ENCODE measurements at regions not wholly inside any gene's neighbourhood (a gene's known extent, or its start where the extent isn't known, plus 50 kb on each side); places are given as distances from the start of the nearest gene placed in this dataset.

- Mint-ChIP-seq H3K9me3 (ENCODE audit: low read depth) (no peaks in the 10 kb centered on the region), H3K4me1 (no peaks in the 10 kb centered on the region), H3K27ac (no peak overlapping the region), H3K36me3 (ENCODE audit: low read depth) (no peaks in the 10 kb centered on the region), H3K27me3 (peaks cover 16% of the 10 kb centered on the region), H3K4me3 (no peak overlapping the region)
- intact Hi-C loops (cut with DNase I, micrococcal nuclease), result no loop called here
- ChIA-PET POLR2A (no interaction called here), CTCF (no interaction called here)
- DNase-seq, result no peak
- no peak for ATAC-seq
These were observed 57.8 kb downstream of the PRLHR start for GRCh38 chr10:118537623-118538022.

DNA sequence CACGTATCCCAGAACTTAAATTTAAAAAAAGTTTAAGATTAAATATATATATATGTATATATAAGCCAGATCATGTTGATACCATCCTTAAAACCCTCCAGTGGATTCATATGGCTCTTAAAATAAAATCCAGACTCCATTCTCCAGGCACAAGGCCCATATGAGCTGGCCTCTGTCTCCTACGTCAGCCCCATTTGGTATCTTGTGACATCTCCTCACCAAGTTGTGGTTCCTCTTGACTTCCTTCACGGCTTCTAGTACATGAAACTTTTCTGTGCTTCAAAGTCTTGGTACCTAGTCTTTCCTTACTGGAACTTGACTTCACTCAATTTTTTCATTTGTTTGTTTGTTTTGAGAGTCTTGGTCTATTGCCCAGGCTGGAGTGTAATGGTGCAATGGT is 61.3 kb downstream of the PRLHR start:
- peaks cover 7% of the 10 kb centered on the region for H3K27me3 Mint-ChIP-seq
- H3K4me1 Mint-ChIP-seq, result peaks cover 2% of the 10 kb centered on the region
- H3K4me3 Mint-ChIP-seq, result no peak overlapping the region
- DNase-seq, result no peak
- CTCF ChIA-PET, result interaction anchor here (1.2 kb wide), 1 partner anchor 294 kb away, joined by 3 read pairs; no protein-coding TSS in a partner anchor
- H3K27ac Mint-ChIP-seq, result no peak overlapping the region
- H3K36me3 Mint-ChIP-seq (ENCODE audit: low read depth), result no peaks in the 10 kb centered on the region
- no peak for ATAC-seq
- intact Hi-C loops (cut with DNase I, micrococcal nuclease), result no loop called here
- H3K9me3 Mint-ChIP-seq (ENCODE audit: low read depth), result no peaks in the 10 kb centered on the region
- POLR2A ChIA-PET, result no interaction called here

- CTCF ChIA-PET, result no interaction called here
- Mint-ChIP-seq H3K27ac (no peak overlapping the region), H3K9me3 (ENCODE audit: low read depth) (no peaks in the 10 kb centered on the region), H3K4me1 (peaks cover 2% of the 10 kb centered on the region), H3K4me3 (no peak overlapping the region), H3K27me3 (peaks cover 4% of the 10 kb centered on the region), H3K36me3 (ENCODE audit: low read depth) (no peaks in the 10 kb centered on the region)
- POLR2A ChIA-PET, result no interaction called here
- no peak for DNase-seq
- no peak for ATAC-seq
- intact Hi-C loops (cut with DNase I, micrococcal nuclease), result no loop called here
These were observed 64.2 kb downstream of the PRLHR start for GRCh38 chr10:118531105-118531852.

DNA sequence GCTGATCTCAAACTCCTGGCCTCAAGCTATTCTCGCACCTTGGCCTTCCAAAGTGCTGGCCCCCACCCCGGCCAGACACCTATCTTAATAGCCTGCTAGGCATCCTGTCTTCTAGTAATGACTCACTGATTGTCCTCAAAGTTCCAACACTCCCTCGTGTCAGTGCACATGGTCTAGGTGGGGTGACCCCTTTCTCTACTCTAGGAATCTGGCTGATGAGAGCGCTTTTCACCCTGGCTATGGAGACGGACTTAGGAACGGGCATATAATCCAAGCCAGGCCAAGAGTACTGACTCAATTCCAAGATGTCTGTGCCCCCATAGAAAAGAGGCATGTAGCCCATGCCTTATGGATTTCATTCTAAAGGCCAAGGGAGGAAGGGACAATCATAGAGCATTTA is 67.0 kb downstream of the PRLHR start:
- Mint-ChIP-seq H3K4me3 (no peak overlapping the region), H3K9me3 (ENCODE audit: low read depth) (no peaks in the 10 kb centered on the region), H3K27ac (no peak overlapping the region), H3K4me1 (peaks cover 2% of the 10 kb centered on the region), H3K27me3 (peaks cover 8% of the 10 kb centered on the region), H3K36me3 (ENCODE audit: low read depth) (no peaks in the 10 kb centered on the region)
- no peak for ATAC-seq
- intact Hi-C loops (cut with DNase I, micrococcal nuclease), result no loop called here
- ChIA-PET CTCF (no interaction called here), POLR2A (no interaction called here)
- DNase-seq, result no peak

- no peak for ATAC-seq
- CTCF ChIA-PET, result interaction anchor here (1.5 to 1.6 kb wide), 2 partner anchors 19 to 20 kb away, joined by 3 to 4 read pairs; no protein-coding TSS in a partner anchor
These were observed 71.7 kb downstream of the PRLHR start for GRCh38 chr10:118523775-118524174.

DNA sequence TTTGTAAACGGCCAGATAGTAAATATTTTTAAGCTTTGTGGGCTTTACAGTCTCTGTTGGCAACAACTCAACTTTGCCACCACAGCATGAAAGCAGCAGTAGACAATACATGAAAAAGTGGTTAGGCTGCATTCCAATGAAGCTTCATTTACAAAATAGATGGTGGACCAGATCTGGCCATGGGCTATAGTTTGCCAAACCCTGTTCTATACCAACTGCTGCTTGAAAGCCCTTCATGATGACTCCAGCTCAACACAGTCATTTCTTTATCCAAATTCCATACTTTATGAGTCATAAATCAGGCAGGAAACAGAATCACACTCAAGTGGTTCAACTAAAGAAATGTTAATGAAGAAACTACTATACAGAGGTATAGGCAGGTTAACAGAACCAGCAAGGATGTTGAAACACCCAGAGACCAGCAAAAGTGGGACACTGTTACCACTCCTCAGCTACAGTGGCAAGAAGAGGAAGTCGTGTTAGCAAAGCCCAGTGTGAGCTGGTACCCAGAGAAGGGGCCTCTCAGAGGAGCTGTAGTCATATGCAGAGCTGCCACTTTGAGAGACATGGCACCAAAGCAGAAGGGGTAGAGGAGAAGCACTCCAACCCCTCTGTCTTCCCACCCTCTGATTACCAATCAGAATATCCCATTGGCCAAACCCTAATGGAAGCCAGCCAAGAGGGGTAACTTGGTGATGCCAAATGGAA is 72.5 kb downstream of the PRLHR start:
- no peaks in the 10 kb centered on the region for H3K4me1 Mint-ChIP-seq
- intact Hi-C loops (cut with DNase I, micrococcal nuclease), result no loop called here
- no peaks in the 10 kb centered on the region for H3K36me3 Mint-ChIP-seq (ENCODE audit: low read depth)
- ChIA-PET POLR2A (no interaction called here), CTCF (no interaction called here)
- H3K4me3 Mint-ChIP-seq, result no peak overlapping the region
- H3K9me3 Mint-ChIP-seq (ENCODE audit: low read depth), result peaks cover 2% of the 10 kb centered on the region
- ATAC-seq (peak; percentile 30), DNase-seq (no peak)
- peaks cover 16% of the 10 kb centered on the region for H3K27me3 Mint-ChIP-seq
- no peak overlapping the region for H3K27ac Mint-ChIP-seq

More at GRCh38 chr10:118523775-118524174, 71.7 kb downstream of the PRLHR start:
- no peaks in the 10 kb centered on the region for H3K36me3 Mint-ChIP-seq (ENCODE audit: low read depth)
- H3K4me1 Mint-ChIP-seq, result no peaks in the 10 kb centered on the region
- H3K4me3 Mint-ChIP-seq, result no peak overlapping the region
- POLR2A ChIA-PET, result no interaction called here
- no peaks in the 10 kb centered on the region for H3K9me3 Mint-ChIP-seq (ENCODE audit: low read depth)
- no peak overlapping the region for H3K27ac Mint-ChIP-seq
- intact Hi-C loops (cut with DNase I, micrococcal nuclease), result no loop called here
- no peak for DNase-seq
- H3K27me3 Mint-ChIP-seq, result peaks cover 16% of the 10 kb centered on the region

DNA sequence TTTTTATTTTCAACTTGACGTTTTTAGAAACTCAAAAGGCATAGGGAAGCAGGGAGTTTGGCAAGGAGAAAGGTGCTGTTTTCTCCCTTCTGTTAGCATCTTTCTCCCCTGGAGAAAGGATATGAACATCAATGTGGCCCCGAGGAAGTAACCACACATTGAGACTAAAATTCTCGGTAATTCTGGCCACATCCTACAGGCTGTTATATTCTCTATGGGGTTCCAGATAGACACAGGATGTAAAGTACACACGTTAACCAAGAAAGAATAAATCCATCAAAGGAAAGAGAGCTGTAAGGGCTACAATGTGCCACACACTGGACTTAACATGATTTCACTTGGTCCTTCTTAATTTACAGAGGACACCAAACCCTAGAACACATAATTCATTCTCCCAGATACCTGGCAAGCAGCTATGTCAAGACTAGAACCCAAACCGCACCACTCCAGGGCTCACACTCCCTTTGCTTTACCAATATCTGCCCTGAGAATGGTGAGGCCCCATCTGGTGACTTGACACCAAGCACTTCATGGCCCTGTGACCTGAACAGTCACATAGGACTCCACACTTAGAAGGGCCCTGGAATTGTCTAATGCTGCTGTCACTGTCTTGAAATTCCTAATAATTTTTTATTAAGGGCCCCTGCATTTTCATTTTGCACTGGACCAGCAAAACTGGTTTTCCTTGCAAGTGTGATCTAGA is 73.9 kb downstream of the PRLHR start:
- peaks cover 2% of the 10 kb centered on the region for H3K9me3 Mint-ChIP-seq (ENCODE audit: low read depth)
- no peak overlapping the region for H3K4me3 Mint-ChIP-seq
- H3K4me1 Mint-ChIP-seq, result no peaks in the 10 kb centered on the region
- peaks cover 16% of the 10 kb centered on the region for H3K27me3 Mint-ChIP-seq
- H3K27ac Mint-ChIP-seq, result no peak overlapping the region
- ChIA-PET CTCF (no interaction called here), POLR2A (no interaction called here)
- DNase-seq (no peak), ATAC-seq (no peak)
- intact Hi-C loops (cut with DNase I, micrococcal nuclease), result no loop called here
- H3K36me3 Mint-ChIP-seq (ENCODE audit: low read depth), result peaks cover 2% of the 10 kb centered on the region

DNA sequence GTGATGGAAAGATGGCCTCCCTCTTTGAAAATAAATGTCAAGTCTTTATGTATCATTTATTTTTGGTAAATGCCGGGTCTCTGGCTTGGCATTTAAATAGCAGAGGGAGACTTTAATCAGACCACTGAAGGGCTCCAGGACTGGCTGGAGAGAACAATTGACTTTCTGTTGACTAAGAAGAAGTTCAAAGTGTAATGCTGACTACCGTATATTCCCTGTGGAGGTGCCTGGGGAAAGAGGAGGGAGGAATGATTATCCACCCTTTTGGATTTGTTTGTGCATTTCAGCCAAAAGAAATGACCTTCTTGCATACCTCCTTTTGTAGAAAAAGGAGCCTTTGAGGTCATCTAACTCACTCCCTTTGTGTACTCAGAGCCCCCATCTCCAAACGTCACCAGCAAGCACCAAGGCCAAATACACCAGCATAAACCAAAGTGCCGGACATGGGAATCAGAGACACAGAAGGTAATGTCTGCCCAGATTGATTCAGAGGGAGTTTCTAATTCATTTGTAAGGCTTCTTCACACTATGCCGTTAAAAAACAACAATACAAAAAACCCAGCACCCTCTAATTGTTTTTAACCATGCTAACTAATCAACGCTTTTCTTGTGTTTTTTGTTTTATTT is 75.2 kb downstream of the PRLHR start:
- DNase-seq, result no peak
- CTCF ChIA-PET, result no interaction called here
- intact Hi-C loops (cut with DNase I, micrococcal nuclease), result no loop called here
- Mint-ChIP-seq H3K36me3 (ENCODE audit: low read depth) (peaks cover 2% of the 10 kb centered on the region), H3K27me3 (peaks cover 17% of the 10 kb centered on the region), H3K4me1 (no peaks in the 10 kb centered on the region), H3K27ac (no peak overlapping the region), H3K4me3 (no peak overlapping the region), H3K9me3 (ENCODE audit: low read depth) (peaks cover 4% of the 10 kb centered on the region)
- no peak for ATAC-seq
- POLR2A ChIA-PET, result no interaction called here

DNA sequence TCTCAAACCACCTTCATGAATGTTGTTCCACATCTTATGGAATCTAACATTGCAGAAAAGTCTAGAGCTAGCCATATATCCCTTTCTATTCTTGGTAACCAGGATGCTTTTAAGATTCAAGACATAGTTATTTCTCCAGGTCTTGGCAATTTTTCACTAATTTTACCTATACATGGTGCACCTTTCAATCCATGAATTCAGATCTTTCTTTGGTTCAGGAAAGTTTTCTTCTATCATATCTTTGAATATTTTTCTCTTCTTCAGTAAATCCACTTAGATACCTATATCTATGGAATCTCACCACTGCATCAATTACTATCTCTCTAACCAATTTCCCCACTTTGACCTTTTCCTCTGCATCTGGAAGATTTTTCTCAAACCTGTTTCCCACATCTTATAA is 77.4 kb downstream of the PRLHR start:
- DNase-seq (no peak), ATAC-seq (no peak)
- H3K9me3 Mint-ChIP-seq (ENCODE audit: low read depth), result peaks cover 4% of the 10 kb centered on the region
- POLR2A ChIA-PET, result no interaction called here
- H3K4me1 Mint-ChIP-seq, result no peaks in the 10 kb centered on the region
- H3K36me3 Mint-ChIP-seq (ENCODE audit: low read depth), result peaks cover 2% of the 10 kb centered on the region
- H3K4me3 Mint-ChIP-seq, result no peak overlapping the region
- H3K27me3 Mint-ChIP-seq, result peaks cover 18% of the 10 kb centered on the region
- intact Hi-C loops (cut with DNase I, micrococcal nuclease), result no loop called here
- CTCF ChIA-PET, result interaction anchor here (0.6 kb wide), 1 partner anchor 26 kb away, joined by 3 read pairs; no protein-coding TSS in a partner anchor
- H3K27ac Mint-ChIP-seq, result no peak overlapping the region

GRCh38 chr10:118516716-118517115 is 78.7 kb downstream of the PRLHR start:
- peaks cover 2% of the 10 kb centered on the region for H3K36me3 Mint-ChIP-seq (ENCODE audit: low read depth)
- no peak overlapping the region for H3K27ac Mint-ChIP-seq
- CTCF ChIA-PET, result no interaction called here
- H3K9me3 Mint-ChIP-seq (ENCODE audit: low read depth), result peaks cover 4% of the 10 kb centered on the region
- H3K4me3 Mint-ChIP-seq, result no peak overlapping the region
- DNase-seq (no peak), ATAC-seq (no peak)
- POLR2A ChIA-PET, result no interaction called here
- intact Hi-C loops (cut with DNase I, micrococcal nuclease), result no loop called here
- peaks cover 14% of the 10 kb centered on the region for H3K27me3 Mint-ChIP-seq
- no peaks in the 10 kb centered on the region for H3K4me1 Mint-ChIP-seq

DNA sequence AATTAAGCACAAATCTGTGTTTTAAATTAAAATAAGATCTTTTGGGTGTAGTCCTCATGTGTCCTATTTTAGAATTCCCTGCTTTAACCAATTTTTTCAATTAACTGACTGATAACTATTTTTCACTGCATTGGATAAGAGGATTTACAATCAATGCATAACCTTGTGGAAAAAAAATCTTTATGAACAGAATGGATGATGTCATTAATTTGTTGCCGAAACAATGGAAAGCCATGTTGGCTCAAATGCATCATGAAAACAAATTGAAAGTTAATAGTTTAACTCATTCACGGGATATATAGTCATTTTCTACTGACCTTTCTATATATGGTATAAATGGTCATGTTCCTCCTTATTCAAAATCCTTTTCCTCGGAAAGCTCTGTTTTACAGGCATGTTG is 82.3 kb downstream of the PRLHR start:
- peaks cover 13% of the 10 kb centered on the region for H3K27me3 Mint-ChIP-seq
- no peak for ATAC-seq
- CTCF ChIA-PET, result no interaction called here
- H3K4me3 Mint-ChIP-seq, result no peak overlapping the region
- intact Hi-C loops (cut with DNase I, micrococcal nuclease), result no loop called here
- no peaks in the 10 kb centered on the region for H3K4me1 Mint-ChIP-seq
- POLR2A ChIA-PET, result no interaction called here
- peaks cover 2% of the 10 kb centered on the region for H3K9me3 Mint-ChIP-seq (ENCODE audit: low read depth)
- no peak for DNase-seq
- H3K27ac Mint-ChIP-seq, result no peak overlapping the region
- H3K36me3 Mint-ChIP-seq (ENCODE audit: low read depth), result peaks cover 2% of the 10 kb centered on the region
